H1 (cell line): ENCODE measurements at regions not wholly inside any gene's neighbourhood (a gene's known extent, or its start where the extent isn't known, plus 50 kb on each side); places are given as distances from the start of the nearest gene placed in this dataset.

Experiments used
- CTCF ChIA-PET: fragments of 300-600 bp; sonication (Branson Sonifier 250); formaldehyde crosslinking; loops from one replicate; lab custom pipeline; 2021; ENCODE audit not compliant: partially characterized antibody; lab: Charles Lee
- POLR2A ChIA-PET: fragments of 300-600 bp; sonication (Branson Sonifier 250); formaldehyde crosslinking; loops from one replicate; lab custom pipeline; 2021; ENCODE audit warnings: inconsistent platforms; ENCODE audit not compliant: partially characterized antibody; lab: Charles Lee
- DNase-seq, 2 experiments: peaks; one replicate each; pipeline versions ENCODE4 v3.0.0 to v3.0.0-alpha.2; 2010 to 2022; ENCODE audit warnings: low spot score in 2 of 2, low read depth in 1 of 2, mixed read lengths in 1 of 2
- FAIRE-seq: peaks from 2 replicates; lab custom pipeline; 2011; peaks lifted over from hg19 to GRCh38; lab: Jason Lieb, UNC
- H2AFZ ChIP-seq: 2 replicates; pipeline ENCODE4 v1.8.1; 2012; ENCODE audit warnings: low read length, inconsistent platforms
- H2AK5ac ChIP-seq: 2 replicates; pipeline ENCODE4 v1.6.1; 2013; ENCODE audit warnings: low read depth, low read length
- H2BK120ac ChIP-seq: replicated peaks from 2 replicates; pipeline ENCODE3; 2013; ENCODE audit warnings: low read depth, low read length, inconsistent platforms
- H2BK12ac ChIP-seq: 2 replicates; pipeline ENCODE4 v1.6.1; 2013; ENCODE audit warnings: low read depth, low read length
- H2BK15ac ChIP-seq: 2 replicates; pipeline ENCODE4 v1.6.1; 2013; ENCODE audit warnings: low read length
- H2BK20ac ChIP-seq: 2 replicates; pipeline ENCODE4 v1.6.1; 2013; ENCODE audit warnings: low read length
- H2BK5ac ChIP-seq: 2 replicates; pipeline ENCODE4 v1.6.1; 2013; ENCODE audit warnings: low read depth, low read length
- H3K14ac ChIP-seq: 2 replicates; pipeline ENCODE4 v1.6.1; 2013; ENCODE audit warnings: inconsistent platforms; ENCODE audit not compliant: insufficient read length
- H3K18ac ChIP-seq: 2 replicates; pipeline ENCODE4 v1.6.1; 2013; ENCODE audit warnings: low read length; ENCODE audit errors: extremely low read depth
- H3K23ac ChIP-seq: 2 replicates; pipeline ENCODE4 v1.6.1; 2013; ENCODE audit warnings: inconsistent platforms; ENCODE audit not compliant: insufficient read length
- H3K23me2 ChIP-seq: 2 replicates; pipeline ENCODE4 v1.6.1; 2013; ENCODE audit warnings: low read depth, low read length
- H3K27ac ChIP-seq: 2 replicates; pipeline ENCODE4 v1.6.1; 2011; ENCODE audit warnings: low read depth, low read length, inconsistent platforms
- H3K27me3 ChIP-seq, 4 experiments: replicated peaks in 1 of 4; 1 replicate in 1 of 4; 2 replicates in 3 of 4; pipeline versions ENCODE4 v1.6.1 to v1.8.1; 2011 to 2013; ENCODE audit warnings: low read length in 3 of 4, mild to moderate bottlenecking in 3 of 4, inconsistent platforms in 2 of 4, mixed read lengths in 2 of 4, moderate library complexity in 1 of 4; ENCODE audit not compliant: control insufficient read depth in 3 of 4, insufficient read depth in 3 of 4; ENCODE audit errors: extremely low read depth in 1 of 4
- H3K36me3 ChIP-seq, 4 experiments: 2 replicates each; pipeline versions ENCODE4 v1.6.1 to v1.8.1; 2011 to 2013; ENCODE audit warnings: mild to moderate bottlenecking in 4 of 4, low read length in 3 of 4, moderate library complexity in 2 of 4, control low read depth in 1 of 4, inconsistent platforms in 1 of 4; ENCODE audit not compliant: insufficient read depth in 4 of 4, control insufficient read depth in 2 of 4
- H3K4ac ChIP-seq: replicated peaks from 2 replicates; pipeline ENCODE3; 2013; ENCODE audit warnings: low read length, low read depth, mixed read lengths, inconsistent platforms; ENCODE audit not compliant: insufficient read length
- H3K4me1 ChIP-seq, 4 experiments: replicated peaks in 1 of 4; 1 replicate in 1 of 4; 2 replicates in 3 of 4; pipeline versions ENCODE4 v1.6.1 to v1.8.1; 2011 to 2013; ENCODE audit warnings: low read length in 3 of 4, inconsistent platforms in 2 of 4, mixed read lengths in 1 of 4; ENCODE audit not compliant: insufficient read depth in 4 of 4, control insufficient read depth in 3 of 4
- H3K4me2 ChIP-seq, 2 experiments: 2 replicates each; pipeline versions ENCODE4 v1.6.1 to v1.8.1; 2011 to 2013; ENCODE audit warnings: low read depth in 2 of 2, low read length in 2 of 2, control low read depth in 1 of 2, inconsistent platforms in 1 of 2, mild to moderate bottlenecking in 1 of 2; ENCODE audit not compliant: insufficient read depth in 1 of 2
- H3K4me3 ChIP-seq, 4 experiments: fragments of 200-600, 300-600 bp in 1 of 4; sonication (generic), shearing (Covaris generic), sonication (Bioruptor Twin) in 1 of 4; 2 replicates each; pipeline versions ENCODE4 v1.5.1 to v1.8.1; 2011 to 2016; ENCODE audit warnings: low read length in 4 of 4, low read depth in 3 of 4, control low read depth in 2 of 4, inconsistent platforms in 2 of 4, mild to moderate bottlenecking in 2 of 4, mixed read lengths in 1 of 4, moderate library complexity in 1 of 4; ENCODE audit not compliant: insufficient read depth in 2 of 4; ENCODE audit errors: extremely low read depth in 1 of 4
- H3K56ac ChIP-seq: replicated peaks from 2 replicates; pipeline ENCODE3; 2013; ENCODE audit warnings: low read depth, mild to moderate bottlenecking, mixed read lengths, low read length, inconsistent platforms; ENCODE audit not compliant: insufficient read length
- H3K79me1 ChIP-seq: 2 replicates; pipeline ENCODE4 v1.6.1; 2013; ENCODE audit warnings: low read depth, low read length, control low read depth
- H3K79me2 ChIP-seq, 2 experiments: 2 replicates each; pipeline versions ENCODE4 v1.6.1 to v1.8.1; 2012 to 2013; ENCODE audit warnings: low read length in 2 of 2, mild to moderate bottlenecking in 2 of 2, inconsistent platforms in 1 of 2; ENCODE audit not compliant: insufficient read depth in 2 of 2, control insufficient read depth in 1 of 2
- H3K9ac ChIP-seq, 4 experiments: replicated peaks in 1 of 4; 1 replicate in 1 of 4; 2 replicates in 3 of 4; pipeline versions ENCODE4 v1.6.1 to v1.8.1; 2011 to 2013; ENCODE audit warnings: low read depth in 3 of 4, low read length in 3 of 4, control low read depth in 2 of 4, mild to moderate bottlenecking in 2 of 4, moderate library complexity in 2 of 4, inconsistent platforms in 1 of 4; ENCODE audit errors: extremely low read depth in 1 of 4
- H3K9me3 ChIP-seq, 2 experiments: 2 replicates each; pipeline versions ENCODE4 v1.6.1 to v1.8.1; 2012 to 2013; ENCODE audit warnings: mild to moderate bottlenecking in 2 of 2, moderate library complexity in 2 of 2, control low read depth in 1 of 2, inconsistent platforms in 1 of 2, low read depth in 1 of 2, low read length in 1 of 2, mixed read lengths in 1 of 2; ENCODE audit not compliant: insufficient read depth in 2 of 2
- H4K20me1 ChIP-seq, 2 experiments: replicated peaks in 1 of 2; 2 replicates each; pipeline versions ENCODE3 to v1.8.1; 2011 to 2013; ENCODE audit warnings: inconsistent platforms in 2 of 2, low read length in 2 of 2, mild to moderate bottlenecking in 1 of 2; ENCODE audit not compliant: insufficient read depth in 2 of 2, control insufficient read depth in 1 of 2
- H4K5ac ChIP-seq: 2 replicates; pipeline ENCODE4 v1.6.1; 2013; ENCODE audit warnings: low read length, low read depth, mixed read lengths, inconsistent platforms; ENCODE audit not compliant: insufficient read length
- H4K8ac ChIP-seq: 2 replicates; pipeline ENCODE4 v1.8.0; 2013; ENCODE audit warnings: mild to moderate bottlenecking, moderate library complexity, low read length, inconsistent platforms; ENCODE audit not compliant: insufficient read depth; ENCODE audit errors: extremely low read depth
- H4K91ac ChIP-seq: replicated peaks from 2 replicates; pipeline ENCODE3; 2013; ENCODE audit warnings: low read length, mixed read lengths, inconsistent platforms; ENCODE audit not compliant: insufficient read length
- BACH1 ChIP-seq: IDR thresholded peaks from 2 replicates; pipeline ENCODE4 v1.6.1; 2012; ENCODE audit warnings: low read length, improper control_type of control experiment
- BCL11A ChIP-seq, 2 experiments: IDR thresholded peaks; one replicate each; pipeline ENCODE4 v1.6.1; 2011; ENCODE audit warnings: low read depth in 2 of 2, low read length in 2 of 2, mild to moderate bottlenecking in 2 of 2
- CBX5 ChIP-seq: fragments of 300-800, 300-1000 bp; sonication (generic); IDR thresholded peaks from 2 replicates; pipeline ENCODE4 v1.7.1; 2016; ENCODE audit warnings: antibody characterized with exemption, low read length, low read depth
- CBX8 ChIP-seq: fragments of 300-800, 300-1000 bp; sonication (generic); IDR thresholded peaks from 2 replicates; pipeline ENCODE4 v1.7.1; 2016; ENCODE audit warnings: low read depth, low read length, borderline replicate concordance
- CHD1 ChIP-seq: IDR thresholded peaks from 2 replicates; pipeline ENCODE4 v1.6.1; 2012; ENCODE audit warnings: low read depth, low read length, improper control_type of control experiment
- EP300 ChIP-seq, 2 experiments: IDR thresholded peaks; 1 replicate in 1 of 2; 2 replicates in 1 of 2; pipeline ENCODE4 v1.6.1; 2011 to 2012; ENCODE audit warnings: low read depth in 2 of 2, low read length in 2 of 2, mild to moderate bottlenecking in 2 of 2, borderline replicate concordance in 1 of 2, inconsistent platforms in 1 of 2, moderate library complexity in 1 of 2
- FOSL1 ChIP-seq: IDR thresholded peaks from 2 replicates; pipeline ENCODE4 v1.6.1; 2011; ENCODE audit warnings: mild to moderate bottlenecking, low read depth, low read length, moderate library complexity; ENCODE audit not compliant: insufficient read depth
- JUN ChIP-seq: IDR thresholded peaks from 2 replicates; pipeline ENCODE4 v1.6.1; 2011; ENCODE audit warnings: low read depth, mild to moderate bottlenecking, improper control_type of control experiment, low read length
- KDM5A ChIP-seq: fragments of 200-600 bp; IDR thresholded peaks from 2 replicates; pipeline ENCODE4 v1.7.1; 2012; ENCODE audit warnings: mild to moderate bottlenecking, low read length, inconsistent platforms, mixed read lengths
- POU5F1 ChIP-seq: IDR thresholded peaks from 2 replicates; pipeline ENCODE4 v1.6.1; 2011; ENCODE audit warnings: low read depth, mild to moderate bottlenecking, low read length, moderate library complexity
- RAD21 ChIP-seq, 2 experiments: IDR thresholded peaks in 1 of 2; conservative IDR thresholded peaks in 1 of 2; 2 replicates each; pipeline ENCODE4 v1.6.1; 2011; ENCODE audit warnings: low read depth in 2 of 2, low read length in 2 of 2, improper control_type of control experiment in 1 of 2, inconsistent platforms in 1 of 2, mild to moderate bottlenecking in 1 of 2, moderate library complexity in 1 of 2
- SRF ChIP-seq: IDR thresholded peaks from 2 replicates; pipeline ENCODE4 v1.6.1; 2011; ENCODE audit warnings: mild to moderate bottlenecking, low read depth, low read length, moderate library complexity
- TAF1 ChIP-seq: IDR thresholded peaks from 2 replicates; pipeline ENCODE4 v1.6.1; 2011; ENCODE audit warnings: mild to moderate bottlenecking, low read depth, low read length
- WGBS, 2 experiments: shearing (Covaris generic) in 1 of 2; methylation state at CpG; one replicate each; pipeline versions ENCODE4 v1.1.6 to v1.1.7; 2013 to 2015; ENCODE audit warnings: low lambda C conversion rate in 2 of 2, mixed read lengths in 2 of 2, inconsistent platforms in 1 of 2, low coverage in 1 of 2, missing lambda C conversion rate in 1 of 2; ENCODE audit not compliant: insufficient replicate concordance in 2 of 2, insufficient coverage in 1 of 2, insufficient read length in 1 of 2; ENCODE audit errors: extremely low coverage in 1 of 2, missing lambda C conversion rate in 1 of 2; 5-methylcytosine and 5-hydroxymethylcytosine counted together

GRCh38 chr5:73357576-73357975 is 91.0 kb downstream of the FOXD1 start:
- 78% methylated on average over 3 of the region's 3 CpGs; no CpG with 5 or more reads in 1 of the 2 experiments for WGBS, 2 experiments
- Histone ChIP-seq H2BK12ac (no peak overlapping the region), H3K36me3 (no peaks in the 10 kb centered on the region), H3K4ac (no peak overlapping the region), H4K8ac (no peak overlapping the region), H3K27ac (no peak overlapping the region), H4K5ac (no peak overlapping the region), H2BK120ac (no peak overlapping the region), H4K91ac (no peak overlapping the region), H2AK5ac (no peak overlapping the region), H4K20me1 (no peaks in the 10 kb centered on the region), H2BK5ac (no peak overlapping the region), H3K18ac (no peak overlapping the region), H3K79me2 (no peaks in the 10 kb centered on the region), H2BK20ac (no peak overlapping the region), H3K9ac (no peak overlapping the region), H3K27me3 (no peaks in the 10 kb centered on the region), H3K4me2 (no peak overlapping the region), H3K9me3 (no peaks in the 10 kb centered on the region), H2AFZ (no peak overlapping the region), H2BK15ac (no peak overlapping the region), H3K4me1 (no peaks in the 10 kb centered on the region), H3K79me1 (no peaks in the 10 kb centered on the region), H3K23me2 (no peaks in the 10 kb centered on the region), H3K14ac (no peak overlapping the region), H3K23ac (no peak overlapping the region), H3K56ac (no peak overlapping the region), H3K4me3 (no peak overlapping the region)
- no peak for DNase-seq
- FAIRE-seq: no peak
- POLR2A ChIA-PET: interaction anchor here (0.7 kb wide), 1 partner anchor 34 kb away, joined by 3 read pairs; no protein-coding TSS in a partner anchor
- TF ChIP-seq FOSL1: no peak
- no peak for TF ChIP-seq POU5F1
- TF ChIP-seq RAD21 (IDR thresholded peaks at IDR 0.05 in 1 of 2, conservative IDR thresholded peaks at IDR 0.05 in 1 of 2; ENCODE audit: low read depth in 2 of 2, low read length in 2 of 2): no peak
- no peak for TF ChIP-seq KDM5A
- no peak for TF ChIP-seq EP300 (IDR thresholded peaks at IDR 0.05; ENCODE audit: borderline replicate concordance in 1 of 2, low read depth in 2 of 2, low read length in 2 of 2)
- no peak for TF ChIP-seq SRF
- no peak for TF ChIP-seq BACH1
- no peak for TF ChIP-seq CBX8
- no peak for TF ChIP-seq CHD1
- TF ChIP-seq JUN: no peak
- no peak for TF ChIP-seq CBX5
- TF ChIP-seq BCL11A (IDR thresholded peaks at IDR 0.05; ENCODE audit: low read depth in 2 of 2, low read length in 2 of 2): no peak
- TF ChIP-seq TAF1: no peak
- CTCF ChIA-PET: interaction anchor here (0.8 kb wide), 1 partner anchor 48 kb away, joined by 3 read pairs; no protein-coding TSS in a partner anchor
